Small intestine (tissue), 7 donors: ENCODE measurements at regions not wholly inside any gene's neighbourhood (a gene's known extent, or its start where the extent isn't known, plus 50 kb on each side); places are given as distances from the start of the nearest gene placed in this dataset.
A peak's percentile ranks its signal among the peaks of the same experiment; 100 is the strongest.
"Not testable (repeated sequence)": the region's sequence is repeated elsewhere in the genome, so short reads cannot be mapped to it uniquely, and the experiment has no call there.

Experiments
- DNase-seq, 2 donors: peaks; one replicate each; pipeline versions ENCODE4 v3.0.0 to v3.0.0-alpha.2; 2013
- FAIRE-seq: peaks from 2 replicates; lab custom pipeline; 2012; peaks lifted over from hg19 to GRCh38; lab: Jason Lieb, UNC
- H3K27ac ChIP-seq, 3 donors: one replicate each; pipeline ENCODE4 v1.5.1; 2013; ENCODE audit warnings: low read length in 2 of 3, mild to moderate bottlenecking in 2 of 3, control low read depth in 1 of 3, inconsistent platforms in 1 of 3, low read depth in 1 of 3, moderate library complexity in 1 of 3
- H3K27me3 ChIP-seq, 3 donors: one replicate each; pipeline ENCODE4 v1.6.1; 2013; ENCODE audit warnings: low read length in 3 of 3, inconsistent platforms in 1 of 3; ENCODE audit not compliant: control insufficient read depth in 3 of 3, insufficient read depth in 3 of 3
- H3K36me3 ChIP-seq, 3 donors: one replicate each; pipeline ENCODE4 v1.6.1; 2013; ENCODE audit warnings: low read length in 3 of 3, inconsistent platforms in 1 of 3, low read depth in 1 of 3, mild to moderate bottlenecking in 1 of 3, moderate library complexity in 1 of 3; ENCODE audit not compliant: control insufficient read depth in 3 of 3, insufficient read depth in 2 of 3
- H3K4me1 ChIP-seq, 3 donors: one replicate each; pipeline ENCODE4 v1.6.1; 2013; ENCODE audit warnings: low read length in 2 of 3, inconsistent platforms in 1 of 3, low read depth in 1 of 3, mild to moderate bottlenecking in 1 of 3, moderate library complexity in 1 of 3; ENCODE audit not compliant: control insufficient read depth in 3 of 3, insufficient read depth in 2 of 3
- H3K4me3 ChIP-seq, 3 donors: one replicate each; pipeline ENCODE4 v1.5.1; 2013; ENCODE audit warnings: low read length in 3 of 3, control low read depth in 1 of 3, inconsistent platforms in 1 of 3, low read depth in 1 of 3, mild to moderate bottlenecking in 1 of 3, moderate library complexity in 1 of 3
- H3K9me3 ChIP-seq, 2 donors: one replicate each; pipeline ENCODE4 v1.6.1; 2013; ENCODE audit warnings: low read depth in 1 of 2, low read length in 1 of 2; ENCODE audit not compliant: control insufficient read depth in 2 of 2, insufficient read depth in 1 of 2
- WGBS, 3 donors: extraction: QIAGEN DNeasy Blood & Tissue Kit; methylation state at CpG; one replicate each; pipeline ENCODE4 v1.1.7; 2013; 5-methylcytosine and 5-hydroxymethylcytosine counted together
- donor health status: healthy with polysubstance abuse.
- donor health status: control.
- donor health status: control.
- donor health status: Bipolar disorder and iron deficiency.
- donor health status: healthy.

GRCh38 chr21:14040386-14040785, 170.4 kb downstream of the LIPI start:
- Histone ChIP-seq H3K4me3 (no peak overlapping the region), H3K4me1 (no peaks in the 10 kb centered on the region), H3K36me3 (no peaks in the 10 kb centered on the region), H3K27me3 (no peaks in the 10 kb centered on the region), H3K27ac (no peak overlapping the region), H3K9me3 (no peaks in the 10 kb centered on the region)
- DNase-seq: no peak
- WGBS, 3 donors: 85 to 92% (median 89%) methylated on average over 2 of the region's 2 CpGs
- no peak for FAIRE-seq

GRCh38 chr21:14028619-14029018, 182.1 kb downstream of the LIPI start:
- H3K27ac ChIP-seq, H3K27me3 ChIP-seq, DNase-seq, FAIRE-seq, H3K4me1 ChIP-seq, H3K4me3 ChIP-seq, H3K9me3 ChIP-seq, H3K36me3 ChIP-seq: not testable (repeated sequence)
- 69 to 79% (median 72%) methylated on average over 2 of the region's 2 CpGs for WGBS, 3 donors

DNA sequence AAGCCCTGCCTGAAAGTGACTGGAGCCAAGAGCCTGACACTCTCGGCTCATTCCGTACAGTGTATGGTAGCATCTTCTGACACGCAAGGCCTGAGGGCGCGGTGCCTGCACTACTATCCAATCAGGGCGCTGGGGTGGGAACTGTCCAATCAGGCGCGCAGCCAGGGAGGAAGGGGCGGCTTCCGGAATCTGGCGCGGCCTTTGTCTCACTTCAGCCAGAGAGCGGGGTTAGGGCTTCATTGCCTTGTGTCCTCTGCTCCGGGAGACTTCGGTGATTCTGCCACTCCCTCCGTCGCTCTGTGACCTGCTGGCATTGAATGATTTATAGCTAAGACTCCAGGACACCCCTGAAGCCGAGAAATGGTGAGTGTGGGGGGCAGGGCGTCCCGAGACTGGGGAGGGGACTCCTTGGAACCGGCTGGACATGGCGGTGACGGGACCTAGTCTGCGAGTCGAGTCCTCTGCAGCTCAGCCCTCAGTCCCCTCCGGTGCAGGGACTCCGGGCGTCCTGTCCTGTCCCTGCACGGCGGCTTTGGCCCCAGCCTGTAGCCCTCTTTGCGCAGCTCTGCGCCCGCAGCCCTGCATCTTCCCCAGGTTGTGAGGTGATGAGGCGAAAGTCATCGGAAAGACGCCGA, 183.4 kb downstream of the LIPI start:
- H3K4me3 ChIP-seq: peak overlapping the region in 2 of 3 donors; percentile 45 to 49
- H3K9me3 ChIP-seq, H3K36me3 ChIP-seq, FAIRE-seq, H3K4me1 ChIP-seq, H3K27me3 ChIP-seq: not testable (repeated sequence)
- 0 to 1% (median 0%) methylated on average over 24 to 32 of the region's 37 CpGs for WGBS, 3 donors
- peak; percentile 82 to 83 for DNase-seq
- H3K27ac ChIP-seq: peak overlapping the region in 1 of 3 donors; percentile 38

DNA sequence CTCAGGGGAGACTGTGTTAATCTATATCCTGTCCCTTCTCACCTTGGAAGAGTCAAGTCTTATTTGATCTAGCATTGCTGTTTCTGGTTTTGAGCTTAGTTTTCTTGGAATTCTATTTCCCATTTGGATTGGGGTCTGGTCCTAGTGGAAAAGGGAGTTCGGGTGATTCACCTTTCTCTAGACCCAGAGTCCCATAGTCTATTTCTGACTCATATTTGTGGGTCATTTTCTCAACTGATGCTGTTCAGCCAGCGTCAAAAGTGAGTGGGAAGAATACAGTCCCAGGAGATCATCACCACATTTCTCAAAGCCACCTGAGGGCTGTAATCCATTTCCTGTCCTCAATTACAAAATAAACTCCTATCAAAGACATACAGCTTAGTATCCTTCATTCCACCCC, 190.6 kb downstream of the LIPI start:
- H3K9me3 ChIP-seq, H3K4me3 ChIP-seq, H3K36me3 ChIP-seq, DNase-seq, H3K4me1 ChIP-seq, H3K27ac ChIP-seq, H3K27me3 ChIP-seq, FAIRE-seq: not testable (repeated sequence)
- WGBS, 3 donors: 54 to 74% (median 62%) methylated on average over 2 of the region's 2 CpGs

DNA sequence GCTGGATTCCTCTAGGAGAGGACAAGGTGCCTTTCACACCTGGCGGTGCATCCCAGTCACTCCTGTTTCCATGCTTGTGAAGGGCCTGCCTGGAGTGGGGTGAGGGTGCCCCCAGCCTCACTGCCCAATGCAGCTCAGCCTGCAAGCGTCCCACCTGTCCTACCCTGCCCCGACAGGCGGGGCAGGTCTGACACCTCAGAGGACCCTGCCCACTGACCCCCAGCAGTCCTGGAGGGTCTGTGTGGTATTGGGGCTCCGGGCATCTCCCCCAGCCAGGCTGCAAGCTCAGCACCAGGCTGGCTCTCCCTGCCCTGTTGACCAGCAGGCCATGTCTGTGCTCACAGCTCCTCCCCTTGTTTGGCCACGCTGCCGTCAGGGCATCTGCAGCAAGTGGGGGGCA, 194.9 kb downstream of the LIPI start:
- FAIRE-seq, H3K36me3 ChIP-seq, H3K27ac ChIP-seq, H3K4me3 ChIP-seq, H3K27me3 ChIP-seq, DNase-seq, H3K4me1 ChIP-seq: not testable (repeated sequence)
- H3K9me3 ChIP-seq: peaks cover 0 to 14% of the 10 kb centered on the region in 2 donors
- 75 to 90% (median 87%) methylated on average over 3 to 7 of the region's 7 CpGs for whole genome bisulfite sequencing, 3 donors

DNA sequence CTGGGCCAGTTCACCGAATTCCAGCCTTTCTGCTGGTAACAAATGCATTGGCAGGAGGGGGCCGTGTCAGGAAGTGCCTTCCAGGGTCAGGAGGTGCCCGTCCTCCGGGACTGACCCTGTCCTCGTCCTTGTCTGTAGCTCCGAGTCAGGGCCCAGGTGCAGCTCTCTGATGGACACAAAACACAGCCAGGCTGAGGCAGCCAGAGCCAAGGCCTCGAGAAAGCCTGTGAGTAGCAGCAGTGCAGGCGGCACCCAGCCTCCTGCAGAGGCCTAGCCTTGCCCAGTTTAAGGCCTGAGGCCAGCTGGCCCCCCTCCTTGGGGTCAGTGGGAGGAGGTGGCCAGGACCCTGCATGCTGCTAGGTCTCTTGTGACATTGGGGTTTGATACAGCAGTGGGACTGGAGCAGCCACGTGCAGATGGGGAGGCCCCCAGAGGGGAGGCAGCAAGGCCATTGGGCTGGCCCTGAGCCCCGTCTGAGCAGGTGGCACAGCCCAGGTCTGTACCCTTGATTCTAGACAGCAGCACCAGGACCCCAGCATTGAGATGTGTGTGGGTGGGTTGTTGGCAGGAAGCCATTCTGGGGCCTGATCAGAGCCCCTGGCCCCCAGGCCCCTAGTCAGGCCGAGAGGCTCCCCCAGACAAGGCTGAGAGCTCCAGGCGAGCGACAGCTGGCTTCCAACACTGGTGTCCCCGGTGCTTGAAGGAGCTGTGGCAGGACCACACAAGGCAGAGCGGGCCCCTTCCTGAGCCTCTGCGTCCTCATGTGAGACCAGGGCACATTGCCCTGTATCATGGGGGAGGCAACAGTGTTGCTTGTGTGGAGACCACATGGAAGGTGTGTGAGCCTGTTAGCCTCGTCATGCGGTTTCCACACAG, 196.9 kb downstream of the LIPI start:
- H3K36me3 ChIP-seq, H3K27ac ChIP-seq, H3K4me1 ChIP-seq, H3K27me3 ChIP-seq, H3K4me3 ChIP-seq, DNase-seq, FAIRE-seq: not testable (repeated sequence)
- H3K9me3 ChIP-seq: peaks cover 0 to 18% of the 10 kb centered on the region in 2 donors
- WGBS, 3 donors: 78 to 85% (median 84%) methylated on average over 16 to 18 of the region's 18 CpGs

DNA sequence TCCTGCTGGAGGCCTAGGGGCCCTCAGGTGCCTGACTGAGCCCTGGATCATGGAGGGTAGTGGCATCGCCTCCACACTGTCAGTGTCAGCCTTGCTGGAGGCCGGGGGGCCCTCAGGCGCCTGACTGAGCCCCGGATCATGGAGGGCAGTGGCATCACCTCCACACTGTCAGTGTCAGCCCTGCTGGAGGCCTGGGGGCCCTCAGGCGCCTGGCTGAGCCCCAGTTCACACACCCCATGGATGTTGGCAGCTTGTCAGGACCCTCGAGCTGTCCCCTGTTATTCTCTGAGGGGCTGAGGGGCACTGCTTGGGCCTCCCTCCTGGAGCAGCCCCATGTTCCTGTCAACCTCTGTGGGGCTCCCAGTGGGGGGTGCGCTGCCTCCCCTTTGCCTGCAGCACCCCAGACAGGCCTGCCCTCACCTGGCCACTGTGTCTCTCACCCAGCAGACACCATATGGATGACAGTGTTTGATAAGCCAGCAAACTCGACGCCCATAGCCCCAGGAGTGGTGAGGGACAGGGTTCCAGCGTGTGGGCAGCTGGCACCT, 197.6 kb downstream of the LIPI start:
- H3K4me1 ChIP-seq: no peaks in the 10 kb centered on the region
- H3K9me3 ChIP-seq: peaks cover 0 to 18% of the 10 kb centered on the region in 2 donors
- DNase-seq (no peak), FAIRE-seq (no peak)
- no peaks in the 10 kb centered on the region for H3K27me3 ChIP-seq
- WGBS, 3 donors: 67 to 76% (median 75%) methylated on average over 9 to 10 of the region's 10 CpGs
- no peak overlapping the region for H3K4me3 ChIP-seq
- no peaks in the 10 kb centered on the region for H3K36me3 ChIP-seq
- no peak overlapping the region for H3K27ac ChIP-seq

DNA sequence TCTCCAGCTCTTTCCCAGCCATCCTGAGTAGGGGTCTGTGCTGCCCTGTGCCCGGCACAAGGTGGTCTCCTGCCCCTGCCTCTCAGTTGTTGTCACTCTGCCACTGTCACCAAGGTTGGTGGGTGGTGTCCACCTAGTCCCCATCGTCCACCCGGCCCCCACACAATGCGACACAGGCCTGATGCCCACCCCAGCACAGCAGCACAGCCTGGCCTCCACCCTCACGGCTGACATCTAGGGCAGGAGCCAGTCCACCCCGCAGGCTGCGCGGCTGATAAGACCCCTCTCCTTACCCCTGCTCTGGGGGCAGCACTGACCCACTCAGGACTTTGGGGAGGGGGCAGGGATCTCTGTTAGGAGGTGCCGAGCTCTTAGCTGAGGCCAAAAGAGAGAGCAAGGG, 198.3 kb downstream of the LIPI start:
- FAIRE-seq (no peak), DNase-seq (no peak)
- no peaks in the 10 kb centered on the region for H3K36me3 ChIP-seq
- H3K9me3 ChIP-seq: peaks cover 0 to 18% of the 10 kb centered on the region in 2 donors
- H3K27ac ChIP-seq: no peak overlapping the region
- WGBS, 3 donors: 86 to 93% (median 86%) methylated on average over 8 to 9 of the region's 9 CpGs
- no peak overlapping the region for H3K4me3 ChIP-seq
- H3K4me1 ChIP-seq: no peaks in the 10 kb centered on the region
- H3K27me3 ChIP-seq: no peaks in the 10 kb centered on the region
